ENCODE measurements at regions not wholly inside any gene's neighbourhood (a gene's known extent, or its start where the extent isn't known, plus 50 kb on each side); places are given as distances from the start of the nearest gene placed in this dataset.

GRCh38 chr1:110783292-110783918, 89.5 kb upstream of the CD53 start:
- TF ChIP-seq POLR2A (IDR thresholded peaks at IDR 0.05; ENCODE audit: low read depth, low read length) = no peak
- TF ChIP-seq POLR2AphosphoS5 (IDR thresholded peaks at IDR 0.05; ENCODE audit: low read depth, low read length) = no peak
